Stimulated activated CD4-positive, alpha-beta T cell treated with anti-CD3 and anti-CD28 coated beads, Interleukin-15, amount 100 ng/mL, for 24 hours (primary cell): ENCODE measurements at regions not wholly inside any gene's neighbourhood (a gene's known extent, or its start where the extent isn't known, plus 50 kb on each side); places are given as distances from the start of the nearest gene placed in this dataset.

Source experiments
- DNase-seq: peaks from one replicate; pipeline ENCODE4 v3.0.0-alpha.2; 2020

- DNase-seq: no peak
These were observed 261.0 kb upstream of the CDH6 start for GRCh38 chr5:30932273-30933017.

GRCh38 chr5:30930736-30931135, 262.8 kb upstream of the CDH6 start:
- no peak for DNase-seq

- DNase-seq: no peak
These were observed 264.5 kb upstream of the CDH6 start for GRCh38 chr5:30928956-30929355.

- DNase-seq: no peak
These were observed 267.3 kb upstream of the CDH6 start for GRCh38 chr5:30926218-30926617.

- DNase-seq: no peak
These were observed 272.1 kb upstream of the CDH6 start for GRCh38 chr5:30921388-30921787.

GRCh38 chr5:30918171-30918570, 275.3 kb upstream of the CDH6 start:
- no peak for DNase-seq

- no peak for DNase-seq
These were observed 285.1 kb upstream of the CDH6 start for GRCh38 chr5:30908356-30908755.

- DNase-seq: no peak
These were observed 293.1 kb upstream of the CDH6 start for GRCh38 chr5:30900367-30900766.

GRCh38 chr5:30894811-30895210, 298.7 kb upstream of the CDH6 start:
- DNase-seq: no peak

GRCh38 chr5:30891660-30892059, 301.8 kb upstream of the CDH6 start:
- DNase-seq: no peak

- DNase-seq: no peak
These were observed 303.1 kb upstream of the CDH6 start for GRCh38 chr5:30890377-30890776.

GRCh38 chr5:30880514-30880913, 313.0 kb upstream of the CDH6 start:
- DNase-seq: no peak

- no peak for DNase-seq
These were observed 313.6 kb upstream of the CDH6 start for GRCh38 chr5:30879887-30880286.

- DNase-seq: no peak
These were observed 314.7 kb upstream of the CDH6 start for GRCh38 chr5:30878746-30879145.

GRCh38 chr5:30878296-30878695, 315.2 kb upstream of the CDH6 start:
- DNase-seq: no peak

- no peak for DNase-seq
These were observed 319.0 kb upstream of the CDH6 start for GRCh38 chr5:30874241-30875034.

GRCh38 chr5:30871196-30871595, 322.3 kb upstream of the CDH6 start:
- no peak for DNase-seq

GRCh38 chr5:30867711-30868110, 325.8 kb upstream of the CDH6 start:
- no peak for DNase-seq

- DNase-seq: no peak
These were observed 327.3 kb upstream of the CDH6 start for GRCh38 chr5:30866142-30866541.

- DNase-seq: no peak
These were observed 337.2 kb upstream of the CDH6 start for GRCh38 chr5:30856242-30856641.

- DNase-seq: no peak
These were observed 340.3 kb upstream of the CDH6 start for GRCh38 chr5:30853158-30853557.

- DNase-seq: no peak
These were observed 342.6 kb upstream of the CDH6 start for GRCh38 chr5:30850866-30851265.

GRCh38 chr5:30849931-30850710, 343.4 kb upstream of the CDH6 start:
- DNase-seq: no peak

- no peak for DNase-seq
These were observed 347.3 kb upstream of the CDH6 start for GRCh38 chr5:30846171-30846570.
